ENCODE measurements at regions not wholly inside any gene's neighbourhood (a gene's known extent, or its start where the extent isn't known, plus 50 kb on each side); places are given as distances from the start of the nearest gene placed in this dataset.
"Not testable (repeated sequence)": the region's sequence is repeated elsewhere in the genome, so short reads cannot be mapped to it uniquely, and the experiment has no call there.

- no peak for DNase-seq
Measured at GRCh38 chr6:125432963-125433362, 131.2 kb upstream of the HDDC2 start.

DNA sequence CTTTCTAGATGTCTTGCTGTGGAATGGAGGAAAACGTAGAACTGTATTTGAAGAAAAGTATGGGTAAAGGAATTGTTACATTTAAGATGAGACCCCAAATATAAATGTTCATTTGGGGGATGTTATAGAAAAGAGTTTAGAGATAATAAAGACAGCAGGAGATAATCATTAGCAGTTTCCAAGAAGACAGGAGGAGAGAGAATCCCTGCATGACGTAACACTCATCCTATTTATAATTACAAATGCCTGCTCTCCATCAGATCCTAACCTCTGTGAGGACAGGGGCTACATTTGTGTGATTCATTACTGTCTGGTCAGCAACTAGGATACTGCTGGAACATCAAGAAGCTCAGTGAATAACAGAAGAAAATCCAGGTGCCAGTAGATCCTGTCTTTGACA lies 133.0 kb upstream of the HDDC2 start:
- DNase-seq: no peak

GRCh38 chr6:125439512-125439911 lies 137.7 kb upstream of the HDDC2 start:
- DNase-seq: no peak

DNA sequence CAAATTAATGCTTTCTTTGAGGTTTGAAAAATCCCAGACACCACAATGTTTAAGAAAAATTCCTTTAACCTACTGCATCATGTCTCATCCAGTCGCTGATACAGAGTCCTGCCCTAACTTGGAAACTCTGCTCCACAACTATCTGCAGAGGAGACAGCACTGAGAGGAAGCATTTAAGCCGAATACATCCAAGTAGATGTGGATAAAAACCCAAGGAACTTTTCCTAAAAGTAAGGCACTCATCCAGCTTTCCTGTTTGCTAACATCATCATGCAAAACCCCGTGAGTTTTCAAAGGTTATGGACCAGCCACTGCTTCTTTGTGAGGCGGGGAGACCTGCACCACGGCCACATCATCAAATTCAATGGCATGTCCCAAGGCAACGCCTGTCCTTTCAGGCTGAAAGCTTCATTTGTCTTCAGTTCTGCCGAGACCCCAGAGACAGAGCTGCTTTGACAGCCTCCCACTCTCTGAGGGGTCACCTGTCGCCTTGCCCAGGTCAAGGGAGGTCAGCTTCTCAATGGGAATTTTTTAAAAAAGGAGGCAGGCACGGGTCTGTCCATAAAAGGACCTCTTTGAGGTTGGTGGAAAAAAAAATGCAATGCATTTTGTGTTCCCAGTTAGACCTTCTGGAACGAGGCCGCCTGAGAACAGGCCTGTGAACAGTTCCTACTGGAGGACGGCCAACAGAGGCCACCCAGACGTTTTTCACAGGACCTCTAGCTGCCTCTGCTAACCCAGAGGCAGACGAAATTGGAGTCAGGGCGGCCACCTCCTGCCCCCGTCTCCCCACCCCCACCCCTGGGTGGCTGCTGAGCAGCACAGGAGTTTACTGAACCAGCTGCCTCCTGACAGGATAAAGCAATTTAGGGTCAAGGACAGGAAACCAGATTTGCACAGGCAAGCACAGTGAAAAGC lies 142.5 kb upstream of the HDDC2 start:
- no peak for DNase-seq

- DNase-seq: no peak
Measured at GRCh38 chr6:125445054-125445453, 143.3 kb upstream of the HDDC2 start.

DNA sequence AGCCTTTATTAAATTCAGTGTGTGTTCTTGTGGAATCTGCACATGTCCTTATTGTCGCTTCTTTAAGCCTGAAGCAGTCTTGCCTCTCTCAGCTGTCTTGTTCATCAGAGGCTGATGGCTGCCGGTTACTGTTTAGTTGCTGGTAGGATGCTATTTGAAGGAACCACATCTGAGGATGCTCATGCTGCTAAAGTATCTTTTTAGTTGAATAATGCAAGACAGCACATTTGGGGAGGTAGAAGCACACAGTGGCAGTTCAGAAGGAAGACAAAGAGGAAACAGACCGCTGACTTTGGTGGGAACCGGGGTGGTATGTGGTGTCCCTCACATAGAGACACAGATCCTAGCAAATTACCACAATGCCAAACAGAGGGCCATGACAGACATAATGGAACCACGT lies 144.2 kb upstream of the HDDC2 start:
- DNase-seq: no peak

DNA sequence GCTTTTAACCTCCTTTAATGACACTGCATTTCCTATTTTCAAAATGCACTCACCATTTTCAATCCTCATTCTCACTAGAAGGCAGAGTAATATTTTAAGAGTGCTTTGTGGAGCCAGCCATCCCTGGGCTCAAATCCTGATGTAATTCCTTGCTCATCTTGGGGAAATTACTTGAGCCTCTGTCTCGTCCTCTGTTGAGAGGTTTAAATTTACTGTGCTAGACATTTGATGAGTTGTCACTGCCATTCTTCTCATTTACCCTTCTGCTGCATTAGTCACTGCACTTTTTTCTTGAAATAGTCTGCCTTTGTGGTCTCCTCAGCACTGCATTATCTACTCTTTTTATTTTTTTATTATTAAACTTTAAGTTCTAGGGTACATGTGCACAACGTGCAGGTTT lies 150.0 kb upstream of the HDDC2 start:
- DNase-seq: no peak

DNA sequence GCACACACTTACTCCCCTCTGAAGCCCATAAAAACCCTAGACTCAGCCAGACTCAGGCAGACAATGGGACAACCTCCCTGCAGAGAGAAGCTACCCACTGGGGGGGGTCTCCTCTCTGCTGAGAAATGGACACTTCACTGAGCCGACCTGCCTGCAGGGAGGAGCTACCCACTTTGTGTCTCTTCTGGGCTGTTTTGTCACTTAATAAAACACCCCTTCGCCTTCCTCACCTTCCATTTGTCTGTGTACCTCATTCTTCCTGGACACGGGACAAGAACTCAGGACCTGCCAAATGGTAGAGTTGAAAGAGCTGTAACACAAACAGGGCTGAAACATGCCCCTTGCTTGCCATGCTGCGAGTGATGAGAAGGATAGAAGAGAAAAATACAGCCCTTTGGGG lies 151.7 kb upstream of the HDDC2 start:
- DNase-seq: no peak

DNA sequence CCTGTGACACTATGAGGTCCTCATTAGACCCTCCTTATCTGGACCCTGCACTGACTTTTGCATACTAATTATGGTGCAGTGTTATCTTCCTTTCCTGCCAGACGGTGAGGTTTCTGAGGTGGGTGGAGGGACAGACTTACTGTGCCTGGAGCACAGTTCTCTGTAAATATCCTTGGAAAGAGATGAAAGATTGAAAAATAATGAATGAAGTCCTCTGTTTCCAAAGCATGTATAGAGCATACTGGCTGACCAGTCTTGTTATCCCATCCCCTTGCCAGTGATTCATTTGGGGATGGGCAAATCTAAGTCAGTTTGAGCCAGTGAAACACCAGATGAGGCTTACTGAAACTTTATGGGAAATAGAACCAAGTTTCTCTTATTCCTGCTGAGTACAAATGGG lies 152.6 kb upstream of the HDDC2 start:
- no peak for DNase-seq

- DNase-seq: not testable (repeated sequence)
Measured at GRCh38 chr6:125458493-125458892, 156.7 kb upstream of the HDDC2 start.

- DNase-seq: not testable (repeated sequence)
Measured at GRCh38 chr6:125465332-125465731, 163.6 kb upstream of the HDDC2 start.

- DNase-seq: no peak
Measured at GRCh38 chr6:125469915-125470314, 168.1 kb upstream of the HDDC2 start.

DNA sequence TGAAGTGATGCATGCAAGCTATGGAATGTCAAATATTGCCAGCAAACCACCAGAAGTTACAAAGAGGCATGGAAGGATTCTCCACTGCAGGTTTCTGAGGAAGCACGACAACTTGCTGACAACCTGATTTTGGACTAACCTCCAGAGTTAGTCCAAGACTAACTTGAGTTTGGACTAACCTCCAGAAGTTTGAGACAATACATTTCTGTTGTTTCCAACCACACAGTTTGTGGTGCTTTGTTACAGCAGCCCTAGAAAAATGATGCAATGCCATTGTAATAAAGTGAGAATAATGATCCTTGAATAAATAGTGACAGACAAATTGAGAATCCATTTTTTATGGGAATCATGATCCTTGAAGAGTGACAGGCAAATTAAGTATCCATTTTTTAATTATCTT lies 169.9 kb upstream of the HDDC2 start:
- no peak for DNase-seq

DNA sequence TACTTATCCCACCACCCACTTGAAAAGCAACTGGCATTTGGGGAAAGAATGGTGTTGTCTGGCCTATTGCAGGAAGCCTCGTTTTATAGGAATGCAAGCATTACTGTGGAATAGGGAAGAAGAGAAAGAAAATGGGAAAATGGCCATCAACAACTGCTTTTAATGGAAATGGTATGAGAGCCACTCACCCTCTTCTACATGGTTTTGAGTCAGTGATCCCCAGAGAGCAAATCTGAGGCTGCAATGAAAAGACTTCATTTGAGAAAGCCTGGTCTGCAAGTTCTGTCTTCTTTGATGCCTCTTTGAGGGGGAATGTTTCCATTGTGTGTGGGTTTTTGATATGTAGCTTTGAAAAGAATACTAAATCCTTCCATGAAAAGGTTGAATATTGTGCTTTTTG lies 172.3 kb upstream of the HDDC2 start:
- DNase-seq: no peak

- no peak for DNase-seq
Measured at GRCh38 chr6:125477156-125477555, 175.4 kb upstream of the HDDC2 start.

GRCh38 chr6:125477844-125478243 lies 176.1 kb upstream of the HDDC2 start:
- DNase-seq: no peak

- no peak for DNase-seq
Measured at GRCh38 chr6:125480146-125480545, 178.4 kb upstream of the HDDC2 start.

DNA sequence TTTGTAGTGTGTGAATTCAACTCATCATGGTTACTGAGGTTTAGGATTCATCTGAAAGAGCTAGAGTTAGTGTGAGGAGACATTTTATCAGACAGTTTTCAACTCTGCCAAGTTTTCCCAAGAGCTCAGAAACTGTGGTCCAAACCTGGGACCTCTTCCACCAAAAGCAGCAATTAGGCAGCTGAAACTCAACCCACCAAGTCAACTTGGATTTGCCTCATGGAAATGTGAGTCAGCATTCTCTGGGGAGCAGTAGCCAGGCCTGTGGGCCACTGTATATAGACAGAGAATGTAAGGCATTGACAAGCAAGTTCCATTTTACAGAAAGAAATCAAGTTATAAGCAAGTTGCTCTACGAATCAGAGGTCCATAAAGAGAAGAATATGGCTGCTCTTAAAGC lies 178.8 kb upstream of the HDDC2 start:
- no peak for DNase-seq

DNA sequence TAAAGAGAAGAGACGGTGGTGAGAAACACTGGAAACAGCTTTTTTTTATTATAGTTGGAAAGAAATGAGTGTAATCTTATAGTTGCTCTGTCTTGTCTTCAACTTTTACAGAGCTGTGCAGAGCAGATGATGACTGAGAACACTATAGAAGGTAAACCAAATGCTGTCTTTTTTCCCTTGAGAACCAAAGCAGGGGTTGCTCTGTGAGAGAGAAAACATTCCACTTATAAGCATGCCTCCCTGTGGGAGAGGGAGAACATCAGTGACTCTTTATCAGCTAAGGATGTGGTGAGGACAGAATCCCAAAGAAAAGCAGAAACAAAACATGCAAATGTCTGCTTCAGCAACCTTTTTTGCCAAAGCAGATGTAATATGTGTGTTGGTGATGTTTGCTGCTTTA lies 179.3 kb upstream of the HDDC2 start:
- DNase-seq: no peak

DNA sequence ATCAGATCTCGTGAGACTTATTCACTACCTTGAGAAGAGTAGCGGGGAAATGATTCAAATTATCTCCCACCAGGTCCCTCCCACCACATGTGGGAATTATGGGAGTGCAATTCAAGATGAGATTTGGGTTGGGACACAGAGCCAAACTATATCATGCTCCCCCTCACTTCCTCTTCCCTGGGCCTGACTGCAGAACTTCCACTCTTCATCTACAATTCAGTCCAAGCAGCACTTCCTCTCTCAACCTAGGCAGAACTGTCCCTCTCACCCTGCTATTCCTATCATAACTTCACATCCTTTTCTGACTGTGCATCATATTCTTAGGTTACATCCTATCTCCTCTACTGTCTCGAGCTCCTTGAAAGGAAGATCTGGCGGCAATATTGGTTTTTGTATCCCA lies 184.0 kb upstream of the HDDC2 start:
- no peak for DNase-seq

- DNase-seq: no peak
Measured at GRCh38 chr6:125486881-125487280, 185.1 kb upstream of the HDDC2 start.

GRCh38 chr6:125489579-125490285 lies 188.0 kb upstream of the HDDC2 start:
- no peak for DNase-seq

DNA sequence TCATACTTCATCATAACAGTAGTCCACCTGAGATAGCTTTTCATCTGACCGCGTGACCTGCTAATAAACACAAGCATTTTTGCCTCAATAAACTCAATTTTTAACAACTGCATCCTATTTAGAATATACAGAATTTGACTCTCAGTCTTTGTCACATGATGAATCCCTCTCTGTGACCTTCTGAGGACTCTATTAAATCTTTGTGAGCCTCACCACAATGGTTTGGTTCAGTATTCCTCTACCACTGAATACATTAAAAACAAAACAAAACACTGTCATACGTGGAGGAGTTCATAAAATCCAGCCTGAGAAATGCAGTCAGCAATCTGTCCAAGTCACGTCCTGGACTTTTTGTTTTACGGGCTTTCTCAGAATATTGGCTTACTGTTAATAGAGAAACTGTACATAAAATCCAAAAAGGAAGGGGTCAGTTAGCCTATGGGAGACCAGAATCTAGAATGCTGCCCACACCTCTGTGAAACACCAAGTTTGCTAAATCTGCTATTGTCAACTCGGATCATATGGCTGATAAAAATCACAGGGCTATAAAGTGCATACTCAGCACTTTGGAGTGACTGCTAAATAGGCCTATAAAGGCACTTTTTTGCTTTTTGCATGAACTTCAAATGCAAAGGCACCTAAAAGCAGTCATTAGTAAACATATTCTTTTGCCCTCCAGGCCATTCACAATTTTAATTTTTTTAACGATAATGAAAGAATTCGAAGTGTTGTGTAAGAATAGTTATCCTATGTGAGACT lies 190.3 kb upstream of the HDDC2 start:
- DNase-seq: no peak

DNA sequence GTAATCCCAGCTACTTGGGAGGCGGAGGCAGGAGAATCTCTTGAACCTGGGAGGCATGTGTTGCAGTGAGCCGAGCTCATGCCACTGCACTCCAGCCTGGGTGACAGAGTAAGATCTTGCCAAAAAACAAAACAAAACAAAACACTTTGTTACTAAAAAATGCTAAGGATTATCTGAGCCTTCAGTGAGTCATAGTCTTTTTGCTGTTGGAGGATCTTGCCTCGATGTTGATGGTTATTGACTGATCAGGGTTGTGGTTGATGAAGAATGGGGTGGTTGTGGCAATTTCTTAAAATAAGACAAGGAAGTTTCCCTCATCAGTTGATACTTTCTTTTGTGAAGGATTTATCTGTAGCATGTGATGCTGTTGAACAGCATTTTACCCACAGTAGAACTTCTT lies 196.8 kb upstream of the HDDC2 start:
- DNase-seq: no peak

All from CD4-positive, alpha-beta T cell treated with Interleukin-10 for 1 hour (primary cell).